22Rv1 (cell line): ENCODE measurements at regions not wholly inside any gene's neighbourhood (a gene's known extent, or its start where the extent isn't known, plus 50 kb on each side); places are given as distances from the start of the nearest gene placed in this dataset.

Experiments used
- ZFX ChIP-seq: fragments of 450-650 bp; IDR thresholded peaks from 2 replicates; pipeline ENCODE4 v1.6.1; 2017; ENCODE audit warnings: antibody characterized with exemption, borderline replicate concordance
- TF ChIP-seq, protein P1 (sequence below): fragments of 450-650 bp; IDR thresholded peaks from 2 replicates; pipeline ENCODE4 v1.5.1; 2017; ENCODE audit warnings: mild to moderate bottlenecking

DNA sequence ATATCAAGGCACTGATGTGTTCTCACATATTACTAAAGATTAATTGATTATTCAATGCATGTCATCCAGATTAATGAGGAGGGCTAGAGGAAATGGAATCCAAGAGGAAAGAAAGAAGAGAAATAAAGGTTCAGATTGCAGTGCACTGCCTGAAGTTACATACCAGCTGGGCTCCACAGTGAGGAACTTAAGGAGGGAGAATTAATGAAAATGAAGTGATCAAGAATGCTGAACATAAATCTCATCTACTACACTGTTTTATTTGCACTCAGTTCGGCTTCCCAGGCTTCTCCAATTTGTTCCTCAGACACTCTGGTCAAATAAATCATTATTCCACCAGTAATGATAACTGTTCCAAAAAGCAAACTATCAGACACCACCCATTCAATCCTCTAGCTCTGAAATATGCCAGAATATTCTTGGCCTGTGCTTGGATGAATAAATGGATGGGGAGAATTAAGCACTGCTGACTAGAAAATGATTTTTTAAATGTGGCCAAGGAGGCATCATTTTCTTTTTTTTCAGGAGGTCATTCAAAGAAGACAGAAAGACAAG is 88.6 kb upstream of the FBN2 start:
- TF ChIP-seq, protein P1, sequence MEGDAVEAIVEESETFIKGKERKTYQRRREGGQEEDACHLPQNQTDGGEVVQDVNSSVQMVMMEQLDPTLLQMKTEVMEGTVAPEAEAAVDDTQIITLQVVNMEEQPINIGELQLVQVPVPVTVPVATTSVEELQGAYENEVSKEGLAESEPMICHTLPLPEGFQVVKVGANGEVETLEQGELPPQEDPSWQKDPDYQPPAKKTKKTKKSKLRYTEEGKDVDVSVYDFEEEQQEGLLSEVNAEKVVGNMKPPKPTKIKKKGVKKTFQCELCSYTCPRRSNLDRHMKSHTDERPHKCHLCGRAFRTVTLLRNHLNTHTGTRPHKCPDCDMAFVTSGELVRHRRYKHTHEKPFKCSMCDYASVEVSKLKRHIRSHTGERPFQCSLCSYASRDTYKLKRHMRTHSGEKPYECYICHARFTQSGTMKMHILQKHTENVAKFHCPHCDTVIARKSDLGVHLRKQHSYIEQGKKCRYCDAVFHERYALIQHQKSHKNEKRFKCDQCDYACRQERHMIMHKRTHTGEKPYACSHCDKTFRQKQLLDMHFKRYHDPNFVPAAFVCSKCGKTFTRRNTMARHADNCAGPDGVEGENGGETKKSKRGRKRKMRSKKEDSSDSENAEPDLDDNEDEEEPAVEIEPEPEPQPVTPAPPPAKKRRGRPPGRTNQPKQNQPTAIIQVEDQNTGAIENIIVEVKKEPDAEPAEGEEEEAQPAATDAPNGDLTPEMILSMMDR = no peak
- TF ChIP-seq ZFX = no peak
